LNCaP clone FGC (cell line): ENCODE measurements at regions not wholly inside any gene's neighbourhood (a gene's known extent, or its start where the extent isn't known, plus 50 kb on each side); places are given as distances from the start of the nearest gene placed in this dataset.

Experiments used
- DNase-seq: peaks from one replicate; pipeline ENCODE4 v3.0.0-alpha.2; 2011; ENCODE audit warnings: low read depth
- H3K4me3 ChIP-seq: 2 replicates; pipeline ENCODE4 v1.5.1; 2011; ENCODE audit warnings: mild to moderate bottlenecking, low read depth, low read length, control low read depth
- TF ChIP-seq, protein P1 (sequence below): IDR thresholded peaks from 2 replicates; pipeline ENCODE4 v1.5.1; 2012; ENCODE audit warnings: mild to moderate bottlenecking; ENCODE audit not compliant: control insufficient read depth, insufficient read depth; ENCODE audit errors: extremely low read depth

DNA sequence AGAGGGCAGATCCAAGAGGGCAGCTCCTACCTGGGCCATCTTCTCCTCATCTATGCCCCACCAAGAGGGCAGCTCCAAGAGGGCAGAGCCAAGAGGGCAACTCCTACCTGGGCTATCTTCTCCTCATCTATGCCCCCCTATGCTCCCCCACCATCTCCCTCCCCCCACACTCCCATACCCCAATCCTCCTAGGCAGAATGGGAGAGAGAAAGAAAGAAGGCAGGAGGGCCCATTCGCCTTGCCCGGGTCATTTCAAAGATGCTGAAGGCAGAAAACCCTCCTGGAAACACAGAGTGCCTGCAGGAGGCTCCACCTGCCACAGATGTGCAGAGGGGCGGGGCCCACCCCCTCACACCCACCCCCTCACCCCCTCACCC lies 78.5 kb downstream of the BUD13 start:
- DNase-seq, result no peak
- no peak overlapping the region for H3K4me3 ChIP-seq
- TF ChIP-seq, protein P1, sequence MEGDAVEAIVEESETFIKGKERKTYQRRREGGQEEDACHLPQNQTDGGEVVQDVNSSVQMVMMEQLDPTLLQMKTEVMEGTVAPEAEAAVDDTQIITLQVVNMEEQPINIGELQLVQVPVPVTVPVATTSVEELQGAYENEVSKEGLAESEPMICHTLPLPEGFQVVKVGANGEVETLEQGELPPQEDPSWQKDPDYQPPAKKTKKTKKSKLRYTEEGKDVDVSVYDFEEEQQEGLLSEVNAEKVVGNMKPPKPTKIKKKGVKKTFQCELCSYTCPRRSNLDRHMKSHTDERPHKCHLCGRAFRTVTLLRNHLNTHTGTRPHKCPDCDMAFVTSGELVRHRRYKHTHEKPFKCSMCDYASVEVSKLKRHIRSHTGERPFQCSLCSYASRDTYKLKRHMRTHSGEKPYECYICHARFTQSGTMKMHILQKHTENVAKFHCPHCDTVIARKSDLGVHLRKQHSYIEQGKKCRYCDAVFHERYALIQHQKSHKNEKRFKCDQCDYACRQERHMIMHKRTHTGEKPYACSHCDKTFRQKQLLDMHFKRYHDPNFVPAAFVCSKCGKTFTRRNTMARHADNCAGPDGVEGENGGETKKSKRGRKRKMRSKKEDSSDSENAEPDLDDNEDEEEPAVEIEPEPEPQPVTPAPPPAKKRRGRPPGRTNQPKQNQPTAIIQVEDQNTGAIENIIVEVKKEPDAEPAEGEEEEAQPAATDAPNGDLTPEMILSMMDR, result no peak

DNA sequence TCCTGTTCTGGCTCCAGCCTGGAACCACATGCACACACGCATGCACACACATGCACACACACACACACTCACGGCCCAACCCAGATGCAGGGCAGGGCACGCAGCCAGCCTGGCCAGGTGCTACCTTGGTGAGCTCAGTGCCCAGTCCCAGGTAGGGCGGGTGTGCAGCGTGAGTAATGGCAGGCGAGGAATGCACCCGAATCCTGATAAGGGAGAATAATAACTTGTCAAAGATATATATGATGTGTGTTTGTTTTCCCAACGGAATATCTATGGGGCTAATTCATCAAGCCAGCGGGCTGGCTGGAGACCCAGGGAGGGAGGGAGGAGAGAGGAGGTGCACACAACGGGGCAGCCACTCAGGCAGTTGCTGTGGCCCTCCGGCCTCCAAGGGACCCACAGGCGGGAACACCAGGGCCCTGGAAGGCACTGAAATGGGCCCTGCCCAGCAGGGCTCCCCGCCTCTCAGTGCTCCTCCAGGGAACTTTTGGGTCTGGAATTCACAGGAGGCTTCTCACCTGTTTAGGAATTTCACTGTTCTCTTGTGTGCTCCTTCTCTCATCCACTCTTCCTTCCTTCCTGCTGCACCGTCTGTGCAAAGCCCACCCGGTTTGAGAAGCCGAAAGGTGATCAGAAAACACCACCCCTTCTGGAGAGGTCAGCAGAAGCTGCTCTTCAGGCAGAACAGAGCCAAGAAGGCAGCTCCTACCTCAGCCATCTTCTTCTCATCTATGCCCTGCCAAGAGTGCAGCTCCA lies 79.0 kb downstream of the BUD13 start:
- TF ChIP-seq, protein P1, result no peak
- DNase-seq, result no peak
- H3K4me3 ChIP-seq, result no peak overlapping the region

DNA sequence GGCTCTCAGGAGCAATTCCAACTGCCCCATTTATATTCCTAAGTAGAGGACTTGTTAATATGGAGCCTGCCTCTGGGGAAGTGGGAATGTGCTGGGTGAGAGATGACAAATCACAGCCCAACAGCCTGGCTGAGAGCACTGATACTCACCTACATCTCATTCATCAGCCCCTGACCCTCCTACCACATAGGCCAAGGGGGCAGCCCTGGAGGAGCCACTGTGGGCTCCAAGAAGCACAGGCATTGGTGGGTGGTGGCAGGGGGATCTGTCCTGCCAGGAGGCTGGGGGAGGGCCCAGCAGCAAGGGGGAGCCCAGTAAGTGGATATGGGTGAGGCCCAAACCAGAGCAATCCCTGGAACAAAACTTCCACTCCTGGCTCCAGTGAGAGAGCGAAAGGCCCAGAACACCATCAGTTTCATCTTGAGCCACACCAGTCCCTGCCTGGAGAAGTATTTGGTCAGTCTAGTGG lies 79.7 kb downstream of the BUD13 start:
- TF ChIP-seq, protein P1, result no peak
- no peak for DNase-seq
- no peak overlapping the region for H3K4me3 ChIP-seq

DNA sequence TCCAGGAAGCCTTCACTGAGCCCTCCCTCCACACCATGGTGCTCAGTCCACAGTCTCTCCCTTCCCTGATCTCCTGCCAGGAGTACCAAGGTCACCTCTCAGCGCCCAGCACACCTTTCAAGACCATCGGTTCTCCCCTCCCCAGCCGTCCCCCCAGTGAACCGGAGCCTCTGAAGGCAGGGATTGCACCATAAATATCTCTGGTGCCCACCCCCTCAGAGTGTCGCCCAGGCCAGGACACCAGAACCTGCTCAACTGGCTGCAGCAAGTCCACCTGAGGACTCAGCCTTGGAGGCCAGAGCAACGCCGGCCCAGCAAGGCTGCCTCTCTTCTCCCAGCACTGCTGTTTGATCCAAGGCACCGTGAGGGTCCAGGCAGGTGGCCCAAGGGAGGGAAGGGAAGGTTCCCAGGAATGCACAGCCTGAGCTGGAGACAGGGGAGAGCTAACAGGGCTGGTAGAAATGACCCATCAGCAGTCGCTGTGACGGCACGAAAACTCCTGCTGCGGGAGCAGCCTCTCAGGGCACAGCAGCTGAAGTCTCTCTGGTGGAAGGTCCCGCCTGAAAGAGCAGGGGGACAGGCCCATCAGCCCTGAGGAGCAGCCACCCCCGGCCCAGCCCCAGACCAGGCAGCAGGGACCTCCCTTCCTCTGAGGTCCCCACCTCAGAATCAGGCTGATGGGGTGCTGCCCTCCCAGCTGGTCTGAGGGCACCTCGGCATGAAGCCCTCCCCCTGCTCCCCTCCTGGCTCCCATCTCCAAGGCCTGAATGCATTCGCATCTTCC lies 80.3 kb downstream of the BUD13 start:
- H3K4me3 ChIP-seq, result no peak overlapping the region
- TF ChIP-seq, protein P1, result no peak
- no peak for DNase-seq

DNA sequence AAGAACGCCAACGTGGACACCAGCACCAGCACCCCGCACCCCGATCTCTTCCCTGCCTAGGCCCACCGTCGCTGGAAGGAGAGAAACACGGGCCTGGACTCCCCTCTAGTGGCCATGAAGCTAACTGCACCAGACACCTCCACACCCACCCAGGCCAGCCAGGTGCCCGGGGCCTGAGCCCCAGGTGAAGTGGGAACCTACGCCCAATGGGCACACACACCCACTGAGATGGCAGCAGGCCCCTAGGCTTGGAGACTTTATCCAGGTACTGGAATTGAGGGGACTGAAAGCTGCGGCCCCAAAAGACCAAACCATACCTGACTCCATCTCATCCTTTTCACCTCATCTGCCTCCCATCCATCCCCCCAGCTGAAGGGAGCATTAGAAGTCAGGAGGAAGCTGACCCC lies 81.0 kb downstream of the BUD13 start:
- no peak overlapping the region for H3K4me3 ChIP-seq
- TF ChIP-seq, protein P1, result peak; percentile 89
- no peak for DNase-seq

DNA sequence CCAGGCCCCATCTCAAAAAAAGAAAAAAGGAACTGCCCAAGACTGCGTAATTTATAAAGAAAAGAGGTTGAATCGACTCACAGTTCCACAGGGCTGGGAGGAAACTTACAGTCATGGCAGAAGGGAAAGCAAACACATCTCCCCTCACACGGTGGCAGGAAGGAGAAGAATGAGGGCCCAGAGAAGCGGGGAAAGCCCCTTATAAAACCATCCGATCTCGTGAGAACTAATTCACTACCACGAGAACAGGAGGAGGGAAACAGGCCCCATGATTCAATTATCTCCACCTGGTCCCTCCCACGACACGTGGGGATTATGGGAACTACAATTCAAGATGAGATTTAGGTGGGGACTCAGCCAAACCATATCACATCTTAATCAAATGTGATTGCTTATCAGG lies 82.2 kb downstream of the BUD13 start:
- no peak for DNase-seq

More for the DNA sequence above, 82.2 kb downstream of the BUD13 start:
- TF ChIP-seq, protein P1, result no peak
- H3K4me3 ChIP-seq, result no peak overlapping the region
